T follicular helper cell (primary cell): ENCODE measurements at regions not wholly inside any gene's neighbourhood (a gene's known extent, or its start where the extent isn't known, plus 50 kb on each side); places are given as distances from the start of the nearest gene placed in this dataset.

Source experiments
- DNase-seq: peaks from one replicate; pipeline ENCODE4 v3.0.0-alpha.2; 2020; ENCODE audit warnings: low read depth

GRCh38 chr14:73800970-73801515 is 50.6 kb upstream of the PTGR2 start:
- no peak for DNase-seq

- DNase-seq: no peak
These were observed 53.9 kb upstream of the PTGR2 start for GRCh38 chr14:73797543-73798265.

GRCh38 chr14:73796893-73797542 is 54.6 kb upstream of the PTGR2 start:
- no peak for DNase-seq

GRCh38 chr14:73796415-73796814 is 55.2 kb upstream of the PTGR2 start:
- no peak for DNase-seq

- DNase-seq: no peak
These were observed 55.7 kb upstream of the PTGR2 start for GRCh38 chr14:73795974-73796373.

- no peak for DNase-seq
These were observed 56.2 kb upstream of the PTGR2 start for GRCh38 chr14:73795466-73795865.

GRCh38 chr14:73794146-73794545 is 57.5 kb upstream of the PTGR2 start:
- no peak for DNase-seq

- no peak for DNase-seq
These were observed 59.1 kb upstream of the PTGR2 start for GRCh38 chr14:73792481-73792880.

GRCh38 chr14:73789989-73790581 is 61.5 kb upstream of the PTGR2 start:
- no peak for DNase-seq

- DNase-seq: no peak
These were observed 62.7 kb upstream of the PTGR2 start for GRCh38 chr14:73788701-73789551.

- no peak for DNase-seq
These were observed 63.4 kb upstream of the PTGR2 start for GRCh38 chr14:73788317-73788598.

GRCh38 chr14:73787486-73788316 is 63.9 kb upstream of the PTGR2 start:
- no peak for DNase-seq

GRCh38 chr14:73786636-73787485 is 64.8 kb upstream of the PTGR2 start:
- DNase-seq: peak; percentile 38

GRCh38 chr14:73785834-73786635 is 65.6 kb upstream of the PTGR2 start:
- peak; percentile 46 for DNase-seq

GRCh38 chr14:73785336-73785833 is 66.2 kb upstream of the PTGR2 start:
- DNase-seq: no peak

- DNase-seq: no peak
These were observed 66.7 kb upstream of the PTGR2 start for GRCh38 chr14:73784988-73785313.

- no peak for DNase-seq
These were observed 67.2 kb upstream of the PTGR2 start for GRCh38 chr14:73784181-73784987.

GRCh38 chr14:73783107-73783727 is 68.4 kb upstream of the PTGR2 start:
- no peak for DNase-seq
